IMR-90 (cell line): ENCODE measurements at regions not wholly inside any gene's neighbourhood (a gene's known extent, or its start where the extent isn't known, plus 50 kb on each side); places are given as distances from the start of the nearest gene placed in this dataset.
A peak's percentile ranks its signal among the peaks of the same experiment; 100 is the strongest.

Experiments
- ATAC-seq: fragments of 200-7000 bp; cut with Tn5 transposase; 2 replicates; pipeline ENCODE4 v1.9.1; 2020; ENCODE audit warnings: low read depth, mild to moderate bottlenecking, moderate library complexity
- BruUV-seq: library from RNA; stranded (reverse); fragments of 400-500 nt; replicated peaks from 2 replicates; lab custom pipeline; 2021; lab: Mats Ljungman, UMichigan
- CTCF ChIA-PET: fragments of 300-600 bp; formaldehyde crosslinking; extraction: SDS; loops from one replicate; lab custom pipeline; 2021; ENCODE audit warnings: antibody characterized with exemption; lab: Yijun Ruan, JAX
- POLR2A ChIA-PET: fragments of 300-600 bp; sonication (Branson Sonifier 250); formaldehyde crosslinking; loops from one replicate; lab custom pipeline; 2022; ENCODE audit warnings: antibody characterized with exemption; ENCODE audit not compliant: unreplicated experiment; lab: Charles Lee
- DNase-seq: peaks from one replicate; pipeline ENCODE4 v3.0.0; 2013
- H2AFZ ChIP-seq: replicated peaks from 2 replicates; pipeline ENCODE3; 2013; ENCODE audit warnings: low read length, mild to moderate bottlenecking; ENCODE audit not compliant: poor library complexity
- H2AK5ac ChIP-seq: 2 replicates; pipeline ENCODE4 v1.6.1; 2013; ENCODE audit warnings: low read depth, low read length, inconsistent platforms
- H2AK9ac ChIP-seq: replicated peaks from 2 replicates; pipeline ENCODE3; 2013; ENCODE audit warnings: mild to moderate bottlenecking, low read depth, low read length, moderate library complexity; ENCODE audit not compliant: poor library complexity
- H2BK120ac ChIP-seq: 2 replicates; pipeline ENCODE4 v1.6.1; 2013; ENCODE audit warnings: low read depth, low read length, inconsistent platforms
- H2BK15ac ChIP-seq: 3 replicates; pipeline ENCODE4 v1.6.1; 2013; ENCODE audit warnings: low read depth, low read length, inconsistent platforms
- H2BK20ac ChIP-seq: 2 replicates; pipeline ENCODE4 v1.6.1; 2013; ENCODE audit warnings: low read depth, mild to moderate bottlenecking, inconsistent platforms, low read length, moderate library complexity
- H2BK5ac ChIP-seq: 2 replicates; pipeline ENCODE4 v1.6.1; 2013; ENCODE audit warnings: mild to moderate bottlenecking, low read depth, low read length, inconsistent platforms; ENCODE audit not compliant: poor library complexity, severe bottlenecking
- H3K14ac ChIP-seq: replicated peaks from 2 replicates; pipeline ENCODE4 v1.6.1; 2013; ENCODE audit warnings: low read depth, low read length, inconsistent platforms
- H3K18ac ChIP-seq: 2 replicates; pipeline ENCODE4 v1.6.1; 2013; ENCODE audit warnings: low read depth, low read length, control low read depth
- H3K23ac ChIP-seq: 2 replicates; pipeline ENCODE4 v1.6.1; 2013; ENCODE audit warnings: low read depth, low read length, inconsistent platforms
- H3K27ac ChIP-seq: 2 replicates; pipeline ENCODE4 v1.5.1; 2013; ENCODE audit warnings: mild to moderate bottlenecking, control low read depth, low read length; ENCODE audit not compliant: insufficient read depth
- H3K27me3 ChIP-seq: 2 replicates; pipeline ENCODE4 v1.6.1; 2013; ENCODE audit warnings: low read length; ENCODE audit not compliant: control insufficient read depth, insufficient read depth
- H3K36me3 ChIP-seq: 2 replicates; pipeline ENCODE4 v1.6.1; 2013; ENCODE audit warnings: low read length, mixed read lengths; ENCODE audit not compliant: control insufficient read depth, insufficient read depth
- H3K4ac ChIP-seq: 2 replicates; pipeline ENCODE4 v1.6.1; 2013; ENCODE audit warnings: low read depth, low read length, inconsistent platforms
- H3K4me1 ChIP-seq: 2 replicates; pipeline ENCODE4 v1.6.1; 2013; ENCODE audit warnings: low read length, mixed read lengths; ENCODE audit not compliant: control insufficient read depth, insufficient read depth
- H3K4me2 ChIP-seq: 2 replicates; pipeline ENCODE4 v1.6.1; 2013; ENCODE audit warnings: low read depth, mild to moderate bottlenecking, control low read depth, low read length, moderate library complexity
- H3K4me3 ChIP-seq: 2 replicates; pipeline ENCODE4 v1.5.1; 2013; ENCODE audit warnings: low read depth, mild to moderate bottlenecking, control low read depth, low read length, moderate library complexity; ENCODE audit not compliant: insufficient read depth
- H3K56ac ChIP-seq: 2 replicates; pipeline ENCODE4 v1.6.1; 2013; ENCODE audit warnings: low read length, inconsistent platforms; ENCODE audit not compliant: insufficient read depth; ENCODE audit errors: extremely low read depth
- H3K79me1 ChIP-seq, 2 experiments: 2 replicates each; pipeline ENCODE4 v1.6.1; 2013; ENCODE audit warnings: low read length in 2 of 2, inconsistent platforms in 1 of 2, low read depth in 1 of 2
- H3K9ac ChIP-seq: 2 replicates; pipeline ENCODE4 v1.6.1; 2013; ENCODE audit warnings: low read depth, low read length, control low read depth
- H3K9me1 ChIP-seq: 2 replicates; pipeline ENCODE4 v1.6.1; 2013; ENCODE audit warnings: low read length, inconsistent platforms; ENCODE audit not compliant: insufficient read depth
- H3K9me3 ChIP-seq: 2 replicates; pipeline ENCODE4 v1.6.1; 2013; ENCODE audit warnings: low read length; ENCODE audit not compliant: control insufficient read depth, insufficient read depth
- H4K20me1 ChIP-seq: 2 replicates; pipeline ENCODE4 v1.6.1; 2013; ENCODE audit warnings: low read length, inconsistent platforms; ENCODE audit not compliant: insufficient read depth
- H4K5ac ChIP-seq: 2 replicates; pipeline ENCODE4 v1.6.1; 2013; ENCODE audit warnings: mild to moderate bottlenecking, low read depth, low read length, control low read depth
- H4K8ac ChIP-seq, 2 experiments: 2 replicates each; pipeline ENCODE4 v1.6.1; 2013; ENCODE audit warnings: low read depth in 2 of 2, low read length in 2 of 2, control low read depth in 1 of 2, inconsistent platforms in 1 of 2
- H4K91ac ChIP-seq: 2 replicates; pipeline ENCODE4 v1.6.1; 2013; ENCODE audit warnings: low read depth, low read length, inconsistent platforms; ENCODE audit not compliant: insufficient read depth
- BHLHE40 ChIP-seq: fragments of 150-350 bp; IDR thresholded peaks from 2 replicates; pipeline ENCODE4 v1.6.1; 2016; ENCODE audit warnings: mild to moderate bottlenecking, low read depth, low read length
- CEBPB ChIP-seq: IDR thresholded peaks from 2 replicates; pipeline ENCODE4 v1.6.1; 2012; ENCODE audit warnings: low read depth, low read length, improper control_type of control experiment
- CHD1 ChIP-seq: IDR thresholded peaks from 2 replicates; pipeline ENCODE4 v1.6.1; 2012; ENCODE audit warnings: low read depth, low read length, improper control_type of control experiment
- FOS ChIP-seq: fragments of 150-350 bp; IDR thresholded peaks from 2 replicates; pipeline ENCODE4 v1.6.1; 2016; ENCODE audit warnings: low read depth, low read length
- MAFK ChIP-seq: IDR thresholded peaks from 2 replicates; pipeline ENCODE4 v1.6.1; 2012; ENCODE audit warnings: low read depth, low read length, improper control_type of control experiment
- MXI1 ChIP-seq: IDR thresholded peaks from 2 replicates; pipeline ENCODE4 v1.6.1; 2012; ENCODE audit warnings: low read depth, mild to moderate bottlenecking, low read length, moderate library complexity, borderline replicate concordance
- NFE2L2 ChIP-seq: fragments of 150-350 bp; IDR thresholded peaks from 2 replicates; pipeline ENCODE4 v1.6.1; 2016; ENCODE audit warnings: low read depth, mild to moderate bottlenecking, low read length
- RAD21 ChIP-seq: IDR thresholded peaks from 2 replicates; pipeline ENCODE4 v1.6.1; 2012; ENCODE audit warnings: low read length, improper control_type of control experiment
- RFX5 ChIP-seq: IDR thresholded peaks from 2 replicates; pipeline ENCODE4 v1.8.0; 2012; ENCODE audit warnings: low read depth, mild to moderate bottlenecking, low read length, moderate library complexity
- WGBS, 2 experiments: methylation state at CpG; one replicate each; pipeline versions ENCODE4 v1.1.5 to v1.1.7; 2013; ENCODE audit warnings: missing lambda C conversion rate in 2 of 2; ENCODE audit not compliant: insufficient read length in 1 of 2; ENCODE audit errors: extremely low coverage in 2 of 2; 5-methylcytosine and 5-hydroxymethylcytosine counted together
- dilution Hi-C: fragments of 300-500 bp; cut with HindIII; formaldehyde crosslinking; loops from one replicate; pipeline ENCODE4 v1.14.3; 2018; ENCODE audit warnings: low sequenced_read_pairs; ENCODE audit not compliant: unreplicated experiment
- in situ Hi-C: fragments of 300-500 bp; cut with MboI; formaldehyde crosslinking; loops from 3 replicates; pipeline ENCODE4 v1.14.3; 2019; ENCODE audit warnings: low sequenced_read_pairs, inconsistent platforms, mixed read lengths
- intact Hi-C: fragments of 100-400 bp; cut with micrococcal nuclease; formaldehyde crosslinking; loops from 2 replicates; pipeline ENCODE4 v1.10.0; 2022

GRCh38 chr13:72399351-72399750 is 328.1 kb downstream of the MZT1 start:
- Histone ChIP-seq H2AFZ (no peak overlapping the region), H3K79me1 (no peaks in the 10 kb centered on the region), H3K4me2 (no peak overlapping the region), H2AK5ac (no peak overlapping the region), H3K56ac (no peak overlapping the region), H3K9me1 (no peaks in the 10 kb centered on the region), H3K23ac (no peak overlapping the region), H4K8ac (no peak overlapping the region), H4K5ac (no peak overlapping the region), H4K91ac (no peak overlapping the region), H2BK120ac (no peak overlapping the region), H3K9ac (no peak overlapping the region), H2BK15ac (no peak overlapping the region), H3K27me3 (no peaks in the 10 kb centered on the region), H3K27ac (no peak overlapping the region), H2AK9ac (no peak overlapping the region), H3K4me3 (no peak overlapping the region), H4K20me1 (no peaks in the 10 kb centered on the region), H3K18ac (no peak overlapping the region), H3K4ac (no peak overlapping the region), H3K36me3 (no peaks in the 10 kb centered on the region), H3K4me1 (no peaks in the 10 kb centered on the region), H2BK5ac (no peak overlapping the region), H2BK20ac (no peak overlapping the region), H3K14ac (no peak overlapping the region), H3K9me3 (no peaks in the 10 kb centered on the region)
- intact Hi-C loops (no loop called here), in situ Hi-C loops (no loop called here), dilution Hi-C loops (no loop called here)
- ChIA-PET POLR2A (no interaction called here), CTCF (no interaction called here)
- BruUV-seq = no TSS peak
- ATAC-seq (no peak), DNase-seq (no peak)
- WGBS, 2 experiments = no CpG with 5 or more reads among the region's 4 CpGs
- TF ChIP-seq MAFK (peak; percentile 58; the same call in 1 of the 2 replicates), CHD1 (no peak), FOS (no peak), RAD21 (no peak), MXI1 (no peak), CEBPB (no peak), BHLHE40 (no peak), NFE2L2 (no peak), RFX5 (no peak)
